HG03342 (cell line): ENCODE measurements at regions not wholly inside any gene's neighbourhood (a gene's known extent, or its start where the extent isn't known, plus 50 kb on each side); places are given as distances from the start of the nearest gene placed in this dataset.

ENCODE experiments used
- ATAC-seq: cut with Tn5 transposase; IDR thresholded peaks from one replicate; pipeline ENCODE4 v1.9.1; 2021; ENCODE audit warnings: mild to moderate bottlenecking, moderate library complexity; ENCODE audit not compliant: unreplicated experiment

GRCh38 chr12:84605983-84606382 lies 306.6 kb downstream of the SLC6A15 start:
- no peak for ATAC-seq

DNA sequence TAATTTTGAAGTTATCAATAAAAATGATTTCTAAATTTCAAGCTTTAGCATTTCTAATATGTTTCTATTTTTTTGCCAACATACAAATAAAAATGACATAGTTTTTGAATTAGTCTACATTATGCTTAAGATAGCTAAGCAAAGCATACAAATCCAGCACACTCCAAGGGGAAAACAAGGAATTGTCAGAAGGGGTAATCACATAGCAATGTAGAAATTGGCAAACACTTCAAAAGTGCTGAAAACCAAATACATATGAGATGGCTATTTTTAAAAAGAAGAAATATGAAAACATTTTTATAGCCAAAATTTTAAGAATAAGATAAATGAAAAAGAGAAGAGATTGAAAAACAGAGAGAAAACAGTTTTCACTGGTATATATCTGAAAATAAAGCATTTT lies 308.0 kb downstream of the SLC6A15 start:
- no peak for ATAC-seq

GRCh38 chr12:84603484-84604248 lies 308.9 kb downstream of the SLC6A15 start:
- ATAC-seq = no peak

DNA sequence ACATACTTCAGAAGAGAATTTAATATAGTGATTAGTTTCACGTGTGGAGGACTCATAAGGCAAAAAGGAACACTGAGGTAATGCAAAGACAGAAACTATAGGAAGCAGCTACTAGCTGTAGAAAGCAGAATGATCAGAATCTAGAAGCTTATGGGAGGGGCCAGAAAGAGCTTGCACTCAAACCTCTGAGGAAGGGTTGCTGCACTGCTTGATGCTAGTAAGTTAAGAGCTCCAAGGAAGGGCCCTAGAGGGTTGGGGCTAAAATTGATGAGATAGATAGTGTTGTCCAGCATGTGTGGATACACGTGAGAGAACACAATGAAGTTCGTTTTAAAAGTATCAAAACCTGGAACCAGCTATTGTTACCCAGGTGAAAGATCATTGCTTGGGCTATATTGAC lies 311.1 kb downstream of the SLC6A15 start:
- no peak for ATAC-seq

DNA sequence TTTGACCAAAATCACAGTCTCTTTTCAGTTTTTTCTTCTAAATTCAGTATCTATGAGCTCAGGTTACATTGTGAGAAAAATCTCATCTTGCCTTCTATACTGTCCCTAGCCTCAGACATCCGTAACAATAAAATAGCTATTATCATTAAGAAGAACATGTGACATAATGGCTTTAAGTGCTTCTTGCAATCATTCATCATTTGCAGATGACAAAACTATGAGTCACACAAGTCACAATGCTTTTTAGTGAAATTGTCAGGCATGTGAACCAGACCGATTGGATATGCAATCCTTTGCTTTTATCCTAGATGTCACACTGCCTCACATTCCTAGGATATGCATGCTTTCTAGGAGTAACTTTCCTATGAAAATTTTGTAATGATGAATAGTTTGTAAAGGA lies 313.1 kb downstream of the SLC6A15 start:
- no peak for ATAC-seq

DNA sequence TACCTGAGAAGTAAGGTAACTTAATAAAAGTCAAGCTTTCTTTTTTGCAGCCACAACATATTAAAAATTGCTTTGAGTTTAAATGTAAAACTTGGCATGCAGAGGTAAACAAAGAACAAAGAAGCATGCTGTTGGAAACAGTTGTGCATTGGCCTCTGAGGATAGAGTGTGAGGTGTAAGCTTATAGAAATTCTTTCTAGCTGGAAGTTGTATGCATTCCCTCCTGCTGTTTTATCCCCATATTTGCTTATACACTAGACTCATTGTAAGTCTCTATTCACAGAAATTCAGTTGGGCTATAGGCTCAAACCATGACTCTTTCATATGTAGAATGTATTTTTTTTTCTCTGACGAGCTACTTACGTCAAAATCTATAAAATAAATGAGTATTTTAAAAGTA lies 316.3 kb downstream of the SLC6A15 start:
- ATAC-seq = no peak

DNA sequence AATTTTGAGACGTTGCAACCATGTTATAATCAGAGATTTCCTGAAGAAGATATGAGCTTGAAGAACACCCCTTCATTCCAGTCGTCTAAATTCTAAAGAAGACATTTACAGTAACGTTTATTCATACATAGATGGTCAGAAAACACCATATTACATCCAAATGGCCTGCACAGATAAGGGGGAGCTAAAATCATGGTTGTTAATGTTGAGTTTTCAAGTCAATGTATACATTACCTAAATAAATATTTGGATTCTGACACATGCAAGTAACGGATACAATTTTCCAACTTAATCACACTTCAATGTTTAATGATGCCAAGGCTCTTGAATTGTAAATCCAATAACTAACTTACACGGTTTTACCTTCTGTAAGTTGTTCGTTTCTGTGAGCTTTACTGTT lies 318.4 kb downstream of the SLC6A15 start:
- no peak for ATAC-seq

- no peak for ATAC-seq
Measured at GRCh38 chr12:84585776-84586395, 326.7 kb downstream of the SLC6A15 start.

- ATAC-seq = no peak
Measured at GRCh38 chr12:84572196-84572595, 340.4 kb downstream of the SLC6A15 start.

DNA sequence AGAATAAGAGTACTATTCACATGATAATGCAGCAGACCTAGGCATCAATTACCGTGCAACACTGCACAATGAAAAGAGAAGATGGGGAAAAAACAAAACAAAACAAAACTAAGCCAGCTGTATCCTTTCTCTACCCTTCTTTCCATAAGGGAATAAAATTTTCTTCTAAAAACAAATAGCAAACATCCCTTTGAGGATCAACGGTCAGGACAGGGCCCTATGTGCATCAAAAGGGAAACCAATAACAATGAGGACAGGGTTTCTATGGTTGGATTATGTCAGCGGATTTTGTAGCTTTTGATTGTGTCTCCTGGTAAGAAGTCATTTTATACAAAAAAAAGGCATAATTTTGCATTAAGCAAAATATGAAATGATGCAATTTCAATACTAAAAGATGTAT lies 350.3 kb downstream of the SLC6A15 start:
- no peak for ATAC-seq

GRCh38 chr12:84561351-84561750 lies 351.2 kb downstream of the SLC6A15 start:
- ATAC-seq = no peak

- no peak for ATAC-seq
Measured at GRCh38 chr12:84554199-84554723, 358.3 kb downstream of the SLC6A15 start.

DNA sequence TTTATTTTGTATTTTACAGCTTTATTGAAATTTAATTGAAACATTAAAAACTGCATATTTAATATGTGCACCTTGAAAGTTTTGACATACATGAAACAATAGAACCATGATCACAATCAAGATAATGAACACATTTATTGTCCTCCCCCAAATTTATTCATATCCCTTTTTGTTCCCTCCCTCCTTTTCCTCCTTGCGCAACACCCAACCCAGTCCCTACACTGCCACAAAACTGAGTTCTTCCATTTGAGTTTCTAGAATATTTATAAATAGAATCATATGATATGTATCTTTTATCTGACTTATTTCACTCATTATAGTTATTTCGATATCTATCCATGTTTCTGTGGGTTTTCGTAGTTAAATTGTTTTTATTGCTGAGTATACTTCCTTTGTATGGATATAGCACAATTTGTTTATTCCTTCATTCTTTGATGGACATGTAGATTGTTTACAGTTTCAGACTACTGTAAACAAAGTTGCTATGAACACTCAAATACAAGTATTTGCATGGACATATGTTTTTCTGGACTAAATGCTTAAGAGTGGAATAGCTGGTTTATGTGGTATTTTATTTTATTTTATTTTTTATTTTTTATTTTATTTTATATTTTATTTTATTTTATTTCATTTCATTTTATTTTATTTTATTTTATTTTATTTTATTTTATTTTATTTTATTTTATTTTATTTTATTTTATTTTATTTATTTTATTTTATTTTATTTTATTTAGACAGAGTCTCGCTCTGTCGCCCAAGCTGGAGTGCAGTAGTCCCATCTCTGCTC lies 359.1 kb downstream of the SLC6A15 start:
- ATAC-seq = no peak

DNA sequence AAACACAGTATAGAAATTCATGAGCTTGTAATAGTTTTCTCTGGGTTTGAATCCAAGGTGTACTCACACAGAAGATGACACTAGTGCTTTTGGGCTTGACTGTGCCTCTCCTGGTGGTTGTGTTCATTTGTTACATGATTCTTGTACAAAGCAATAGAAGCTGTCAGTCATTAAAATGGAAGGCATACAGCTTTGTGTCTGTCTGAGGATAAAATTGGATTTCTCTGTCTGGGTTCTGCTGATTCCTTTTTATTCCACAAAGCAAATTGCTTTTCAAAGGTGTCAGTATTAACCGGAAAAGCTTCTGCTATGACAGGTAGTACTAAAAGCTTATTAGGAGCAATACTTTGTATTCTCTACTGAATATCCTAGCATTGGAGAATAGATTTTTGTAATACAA lies 361.2 kb downstream of the SLC6A15 start:
- ATAC-seq = no peak

GRCh38 chr12:84550518-84550917 lies 362.1 kb downstream of the SLC6A15 start:
- no peak for ATAC-seq

DNA sequence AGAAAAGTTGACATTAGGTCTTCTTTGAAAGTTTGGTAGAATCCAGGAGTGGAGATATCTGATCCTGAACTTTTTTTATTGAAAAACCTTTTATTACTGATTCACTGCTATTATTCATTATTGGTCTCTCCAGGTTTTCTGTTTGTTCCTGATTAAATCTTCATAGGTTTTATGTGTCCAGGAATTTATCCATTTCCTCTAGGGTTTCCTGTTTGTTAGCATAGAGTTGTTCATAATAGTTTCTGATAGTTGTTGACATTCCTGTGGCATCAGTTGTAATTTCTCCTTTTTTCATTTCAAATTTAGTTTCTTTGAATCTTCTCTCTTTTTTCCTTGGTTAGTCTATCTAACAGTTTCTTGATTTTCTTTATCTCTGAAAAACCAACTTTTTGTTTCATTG lies 370.3 kb downstream of the SLC6A15 start:
- ATAC-seq = no peak

DNA sequence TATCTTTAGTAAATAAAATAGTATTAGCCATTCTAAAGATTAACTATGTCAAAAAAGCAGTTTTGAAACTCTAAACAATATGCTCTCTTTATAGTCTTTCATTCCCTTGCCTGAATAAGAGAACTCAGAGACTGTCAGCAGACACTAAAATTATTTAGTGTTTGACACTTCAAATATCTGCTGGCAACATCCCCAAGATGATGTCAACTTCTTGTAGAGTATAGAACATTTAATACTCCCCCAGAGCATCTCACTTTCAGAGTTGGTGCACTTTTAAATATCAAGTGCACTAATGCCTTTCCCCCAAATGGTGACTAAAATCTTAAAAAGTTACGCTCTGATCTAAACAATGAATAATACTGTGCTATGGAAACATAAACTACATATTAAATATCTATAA lies 374.9 kb downstream of the SLC6A15 start:
- ATAC-seq = no peak

DNA sequence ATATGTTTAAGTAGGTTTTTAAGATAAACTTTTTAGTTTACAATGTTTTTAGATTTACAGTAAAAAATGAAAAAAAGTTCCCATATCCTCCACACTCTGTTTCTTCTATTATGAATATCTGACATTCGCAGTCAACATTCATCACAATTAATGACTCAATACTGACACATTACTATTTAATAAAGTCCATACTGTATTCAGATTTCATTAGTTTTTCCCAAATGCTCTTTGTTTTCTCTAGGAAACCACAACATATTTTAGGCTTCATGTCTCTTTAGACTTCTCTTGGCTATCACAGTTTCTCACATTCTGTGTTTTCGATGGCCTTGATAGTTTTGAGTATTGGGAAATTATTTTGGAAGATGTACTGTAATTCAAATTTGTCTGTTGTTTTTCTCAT lies 399.8 kb downstream of the SLC6A15 start:
- no peak for ATAC-seq

- no peak for ATAC-seq
Measured at GRCh38 chr12:84508851-84509260, 403.7 kb downstream of the SLC6A15 start.

- peak; percentile 79 for ATAC-seq
Measured at GRCh38 chr12:84507956-84508850, 404.4 kb downstream of the SLC6A15 start.

DNA sequence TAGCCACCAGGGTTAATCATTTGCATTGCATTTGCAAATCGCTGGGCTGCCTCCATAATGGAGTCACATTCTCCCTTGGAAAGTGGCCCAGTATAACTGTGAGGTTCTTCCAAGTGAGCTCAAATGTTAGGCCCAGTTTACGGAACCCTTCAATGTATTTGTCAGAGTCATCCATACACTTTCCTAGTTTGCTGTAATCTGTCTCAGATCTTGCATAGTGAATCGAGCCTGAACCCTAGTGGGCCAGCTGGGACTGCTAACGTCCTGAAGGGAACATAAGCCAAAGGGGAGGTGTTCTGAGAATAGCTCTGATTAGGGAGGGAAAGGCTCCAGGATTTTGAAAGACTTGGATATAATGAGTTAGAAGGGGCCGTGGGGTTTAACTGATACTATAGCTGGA lies 406.3 kb downstream of the SLC6A15 start:
- ATAC-seq = no peak
